Upper lobe of right lung (tissue), 1 donor: ENCODE measurements at regions not wholly inside any gene's neighbourhood (a gene's known extent, or its start where the extent isn't known, plus 50 kb on each side); places are given as distances from the start of the nearest gene placed in this dataset.

Source experiments
- ATAC-seq: fragments of 200-7000 bp; cut with Tn5 transposase; one replicate; pipeline ENCODE4 v1.9.1; 2020; ENCODE audit warnings: mild to moderate bottlenecking, moderate library complexity
- DNase-seq: peaks from one replicate; pipeline ENCODE4 v3.0.0-alpha.2; 2020
- H3K27ac ChIP-seq: fragments of 200-600 bp; one replicate; pipeline ENCODE4 v1.8.0; 2022
- H3K27me3 ChIP-seq: fragments of 200-600 bp; one replicate; pipeline ENCODE4 v1.8.0; 2022; ENCODE audit warnings: mild to moderate bottlenecking
- H3K36me3 ChIP-seq: fragments of 200-600 bp; one replicate; pipeline ENCODE4 v1.8.0; 2022
- H3K4me1 ChIP-seq: fragments of 200-600 bp; one replicate; pipeline ENCODE4 v1.8.0; 2022
- H3K4me3 ChIP-seq: fragments of 200-600 bp; one replicate; pipeline ENCODE4 v1.8.0; 2022; ENCODE audit warnings: mild to moderate bottlenecking
- H3K9me3 ChIP-seq: fragments of 200-600 bp; one replicate; pipeline ENCODE4 v1.8.0; 2022
- CTCF ChIP-seq: fragments of 200-600 bp; IDR thresholded peaks from one replicate; pipeline ENCODE4 v1.8.0; 2022; ENCODE audit warnings: antibody characterized with exemption
- intact Hi-C: fragments of 100-400 bp; cut with DNase I; formaldehyde crosslinking; loops from one replicate; pipeline ENCODE4 v1.11.0; 2022
- donor health status: DM: no; HTN: yes; CAD: no; lungs with severe emphysema.

- Histone ChIP-seq H3K4me3 (no peak overlapping the region), H3K27me3 (no peaks in the 10 kb centered on the region), H3K36me3 (no peaks in the 10 kb centered on the region), H3K27ac (no peak overlapping the region), H3K4me1 (no peaks in the 10 kb centered on the region), H3K9me3 (no peaks in the 10 kb centered on the region)
- TF ChIP-seq CTCF, result no peak
- ATAC-seq (no peak), DNase-seq (no peak)
- intact Hi-C loops, result no loop called here
These were observed 350.0 kb upstream of the NCAM1 start for GRCh38 chr11:112610996-112611750.

GRCh38 chr11:112611771-112612170, 349.4 kb upstream of the NCAM1 start:
- intact Hi-C loops, result no loop called here
- no peak for ATAC-seq
- no peaks in the 10 kb centered on the region for H3K4me1 ChIP-seq
- no peak for DNase-seq
- no peaks in the 10 kb centered on the region for H3K9me3 ChIP-seq
- no peak overlapping the region for H3K27ac ChIP-seq
- no peaks in the 10 kb centered on the region for H3K27me3 ChIP-seq
- H3K36me3 ChIP-seq, result no peaks in the 10 kb centered on the region
- no peak for TF ChIP-seq CTCF
- no peak overlapping the region for H3K4me3 ChIP-seq

- H3K4me3 ChIP-seq, result no peak overlapping the region
- H3K27me3 ChIP-seq, result no peaks in the 10 kb centered on the region
- H3K4me1 ChIP-seq, result no peaks in the 10 kb centered on the region
- ATAC-seq (no peak), DNase-seq (no peak)
- H3K9me3 ChIP-seq, result no peaks in the 10 kb centered on the region
- intact Hi-C loops, result no loop called here
- no peaks in the 10 kb centered on the region for H3K36me3 ChIP-seq
- no peak for TF ChIP-seq CTCF
- H3K27ac ChIP-seq, result no peak overlapping the region
These were observed 348.9 kb upstream of the NCAM1 start for GRCh38 chr11:112612250-112612849.

GRCh38 chr11:112613051-112613972, 347.9 kb upstream of the NCAM1 start:
- Histone ChIP-seq H3K4me1 (no peaks in the 10 kb centered on the region), H3K27ac (no peak overlapping the region), H3K27me3 (no peaks in the 10 kb centered on the region), H3K9me3 (no peaks in the 10 kb centered on the region), H3K36me3 (no peaks in the 10 kb centered on the region), H3K4me3 (no peak overlapping the region)
- intact Hi-C loops, result no loop called here
- ATAC-seq (no peak), DNase-seq (no peak)
- TF ChIP-seq CTCF, result no peak

- DNase-seq (no peak), ATAC-seq (no peak)
- Histone ChIP-seq H3K36me3 (no peaks in the 10 kb centered on the region), H3K27me3 (no peaks in the 10 kb centered on the region), H3K9me3 (no peaks in the 10 kb centered on the region), H3K4me3 (no peak overlapping the region), H3K27ac (no peak overlapping the region), H3K4me1 (no peaks in the 10 kb centered on the region)
- TF ChIP-seq CTCF, result no peak
- intact Hi-C loops, result no loop called here
These were observed 346.6 kb upstream of the NCAM1 start for GRCh38 chr11:112614605-112615004.
